Progenitor cell of endocrine pancreas (in vitro differentiated cells): ENCODE measurements at regions not wholly inside any gene's neighbourhood (a gene's known extent, or its start where the extent isn't known, plus 50 kb on each side); places are given as distances from the start of the nearest gene placed in this dataset.

Experiments used
- DNase-seq: peaks from one replicate; pipeline ENCODE4 v3.0.0; 2021; ENCODE audit warnings: low spot score; ENCODE audit not compliant: unreplicated experiment
- H3K27ac Mint-ChIP-seq: 2 replicates; pipeline ENCODE4 v1.8.0; 2021; ENCODE audit warnings: mild to moderate bottlenecking, moderate library complexity, mixed read lengths
- H3K27me3 Mint-ChIP-seq: 2 replicates; pipeline ENCODE4 v1.8.0; 2021; ENCODE audit warnings: mixed read lengths
- H3K36me3 Mint-ChIP-seq: 2 replicates; pipeline ENCODE4 v1.8.0; 2022; ENCODE audit warnings: mixed read lengths; ENCODE audit not compliant: insufficient read depth
- H3K4me1 Mint-ChIP-seq: 2 replicates; pipeline ENCODE4 v1.8.0; 2021; ENCODE audit warnings: low read depth, mixed read lengths
- H3K4me3 Mint-ChIP-seq: 2 replicates; pipeline ENCODE4 v1.8.0; 2021; ENCODE audit warnings: low read depth, mild to moderate bottlenecking, moderate library complexity, mixed read lengths
- H3K9me3 Mint-ChIP-seq: 2 replicates; pipeline ENCODE4 v1.8.0; 2021; ENCODE audit warnings: low read depth, mixed read lengths
- CTCF ChIP-seq: fragments of 200-600 bp; sonication (generic); IDR thresholded peaks from one replicate; pipeline ENCODE4 v1.5.0; 2021; ENCODE audit warnings: antibody characterized with exemption, mild to moderate bottlenecking; ENCODE audit not compliant: unreplicated experiment

DNA sequence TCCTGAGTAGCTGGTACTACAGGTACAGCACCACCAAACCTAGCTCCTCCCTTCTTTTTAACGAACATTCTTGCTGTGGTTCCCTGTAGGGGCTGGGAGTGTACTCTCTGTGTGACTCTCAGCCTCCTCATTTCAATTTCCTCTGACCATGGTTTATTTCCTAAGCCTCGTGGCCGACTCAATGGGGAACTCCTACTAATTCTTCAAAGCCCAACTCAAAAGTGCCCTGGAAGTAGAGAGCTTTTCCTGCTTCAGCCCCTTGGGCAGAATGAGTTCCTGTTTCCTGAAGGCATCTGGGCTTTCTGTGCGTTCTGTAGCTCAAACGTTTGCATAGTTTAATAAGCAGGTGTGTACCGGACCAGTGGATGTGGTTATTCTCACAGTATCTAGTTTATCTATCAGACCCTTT, 70.9 kb upstream of the ACOT11 start:
- TF ChIP-seq CTCF: no peak
- H3K27ac Mint-ChIP-seq: no peak overlapping the region

DNA sequence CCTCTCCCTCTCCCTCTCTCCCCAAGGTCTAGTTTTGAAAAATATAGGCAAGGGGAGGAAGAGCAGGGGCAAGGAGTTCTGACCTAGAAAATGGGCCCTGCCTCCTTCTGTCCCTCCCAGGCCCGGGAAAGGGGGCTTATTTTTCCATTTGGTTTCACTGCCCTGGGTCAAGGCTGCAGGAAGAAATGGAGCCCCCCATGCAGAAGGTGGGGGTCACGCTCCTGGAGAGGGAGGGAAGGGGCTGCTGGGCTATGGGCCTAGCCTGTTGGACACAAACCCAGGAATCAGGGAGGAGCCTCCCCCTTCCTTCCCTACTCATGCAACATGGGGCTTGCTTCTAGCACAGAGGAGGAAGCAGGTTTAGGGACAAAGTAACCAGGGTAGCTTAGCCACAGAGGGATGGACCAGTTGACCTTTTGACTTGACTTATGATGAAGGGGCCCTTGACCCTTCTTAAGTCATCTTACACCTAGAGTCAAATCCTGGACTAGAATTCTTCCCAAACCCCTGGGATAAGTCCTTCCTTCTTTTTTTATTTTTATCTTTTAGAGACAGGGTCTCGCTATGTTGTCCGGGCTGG, 70.4 kb upstream of the SSBP3 start:
- peaks cover 6% of the 10 kb centered on the region for H3K27me3 Mint-ChIP-seq
- peaks cover 33% of the 10 kb centered on the region for H3K4me1 Mint-ChIP-seq
- no peaks in the 10 kb centered on the region for H3K36me3 Mint-ChIP-seq
- H3K27ac Mint-ChIP-seq: peak overlapping the region; percentile 89
- no peak for TF ChIP-seq CTCF
- DNase-seq: no peak
- H3K9me3 Mint-ChIP-seq: no peaks in the 10 kb centered on the region
- H3K4me3 Mint-ChIP-seq: no peak overlapping the region

More for the DNA sequence above, 70.9 kb upstream of the ACOT11 start:
- H3K9me3 Mint-ChIP-seq: no peaks in the 10 kb centered on the region
- no peak overlapping the region for H3K4me3 Mint-ChIP-seq
- DNase-seq: no peak
- H3K4me1 Mint-ChIP-seq: peaks cover 28% of the 10 kb centered on the region
- peaks cover 6% of the 10 kb centered on the region for H3K27me3 Mint-ChIP-seq
- H3K36me3 Mint-ChIP-seq: no peaks in the 10 kb centered on the region

GRCh38 chr1:54475946-54476516, 69.8 kb upstream of the SSBP3 start:
- Mint-ChIP-seq H3K27ac (peak overlapping the region; percentile 89), H3K36me3 (no peaks in the 10 kb centered on the region), H3K4me3 (peak overlapping the region; percentile 24), H3K4me1 (peaks cover 39% of the 10 kb centered on the region), H3K27me3 (peaks cover 6% of the 10 kb centered on the region), H3K9me3 (no peaks in the 10 kb centered on the region)
- no peak for DNase-seq
- TF ChIP-seq CTCF: no peak

DNA sequence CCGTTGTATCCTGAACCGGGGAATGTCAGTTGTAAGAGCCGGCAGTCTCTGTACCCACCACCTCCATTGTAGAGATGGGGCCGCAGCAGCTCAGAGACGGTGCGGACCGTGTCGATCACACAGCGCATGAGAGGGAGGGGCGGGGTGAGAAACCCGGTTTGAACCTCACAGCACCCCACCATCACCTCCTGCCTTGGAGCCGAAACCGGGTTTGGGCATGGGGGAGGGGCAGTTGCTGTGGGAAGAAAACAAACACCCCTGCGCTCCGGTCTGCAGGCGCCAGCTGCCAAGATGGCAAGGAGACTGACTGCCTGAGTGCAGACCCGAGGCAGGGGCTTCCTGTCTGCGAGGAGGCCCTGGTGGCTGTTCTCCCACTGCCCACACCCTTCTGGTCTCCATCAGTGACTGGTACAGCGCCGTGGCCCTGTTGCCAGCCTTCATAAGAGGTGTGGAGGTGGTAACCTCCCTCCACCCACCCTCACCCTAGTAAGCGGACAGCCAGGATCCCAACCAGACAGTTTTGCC, 69.2 kb upstream of the SSBP3 start:
- no peak for DNase-seq
- no peak for TF ChIP-seq CTCF
- peak overlapping the region; percentile 61 for H3K4me3 Mint-ChIP-seq
- H3K27me3 Mint-ChIP-seq: peaks cover 6% of the 10 kb centered on the region
- no peaks in the 10 kb centered on the region for H3K9me3 Mint-ChIP-seq
- peaks cover 35% of the 10 kb centered on the region for H3K4me1 Mint-ChIP-seq
- H3K36me3 Mint-ChIP-seq: no peaks in the 10 kb centered on the region
- H3K27ac Mint-ChIP-seq: peak overlapping the region; percentile 89

DNA sequence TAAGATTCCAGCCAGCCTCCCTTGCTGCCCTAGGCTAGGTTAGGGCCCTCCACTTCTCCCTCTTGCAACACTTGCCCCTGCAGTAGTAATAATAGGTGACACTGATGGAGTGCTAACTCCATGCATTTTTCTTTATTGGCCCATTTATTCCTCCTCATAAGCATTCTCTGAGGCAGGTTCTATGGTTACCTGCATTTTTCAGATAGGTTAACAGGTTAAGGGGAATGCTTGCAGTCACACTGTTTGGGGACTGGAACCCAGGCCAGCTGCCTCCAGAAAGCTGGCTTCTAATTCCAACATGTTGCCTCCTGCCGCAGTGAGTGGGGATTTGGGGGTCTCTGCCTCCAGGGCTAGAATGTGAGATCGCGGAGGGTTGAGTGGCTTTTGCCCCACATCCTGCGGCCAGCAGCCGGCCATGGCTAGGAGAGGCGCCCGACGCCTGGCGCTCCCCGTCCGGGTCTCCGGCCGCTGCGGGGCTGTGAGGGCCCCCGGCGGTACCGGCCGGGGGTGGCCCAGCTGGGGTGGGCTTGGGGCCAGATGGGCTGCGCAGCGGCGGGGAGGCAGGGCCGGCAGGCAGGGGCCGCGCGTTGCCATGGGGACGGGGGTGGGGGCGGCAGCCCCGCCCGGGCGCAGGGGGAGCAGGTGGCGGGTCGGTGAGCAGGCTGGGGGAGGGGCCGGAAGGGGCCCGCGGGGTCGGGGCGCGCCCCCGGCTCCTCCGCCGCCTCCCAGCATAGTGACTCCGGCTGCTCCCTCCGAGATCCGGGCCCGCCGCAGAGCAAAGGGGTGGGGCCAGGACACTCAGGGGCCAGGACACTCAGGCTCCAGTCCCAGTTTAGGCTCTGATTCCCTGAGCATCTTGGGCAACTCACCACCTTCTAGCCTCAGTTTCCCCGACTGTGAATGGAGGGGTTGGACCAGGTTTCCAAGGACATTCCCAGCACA, 68.4 kb upstream of the SSBP3 start:
- peaks cover 6% of the 10 kb centered on the region for H3K27me3 Mint-ChIP-seq
- H3K4me1 Mint-ChIP-seq: peaks cover 32% of the 10 kb centered on the region
- H3K27ac Mint-ChIP-seq: peak overlapping the region; percentile 56
- no peaks in the 10 kb centered on the region for H3K36me3 Mint-ChIP-seq
- H3K4me3 Mint-ChIP-seq: peak overlapping the region; percentile 73
- DNase-seq: peak; percentile 37
- no peak for TF ChIP-seq CTCF
- H3K9me3 Mint-ChIP-seq: no peaks in the 10 kb centered on the region
